HG03025 (cell line): ENCODE measurements at regions not wholly inside any gene's neighbourhood (a gene's known extent, or its start where the extent isn't known, plus 50 kb on each side); places are given as distances from the start of the nearest gene placed in this dataset.
"Not testable (repeated sequence)": the region's sequence is repeated elsewhere in the genome, so short reads cannot be mapped to it uniquely, and the experiment has no call there.

Experiments
- ATAC-seq: cut with Tn5 transposase; IDR thresholded peaks from one replicate; pipeline ENCODE4 v1.9.1; 2021; ENCODE audit warnings: mild to moderate bottlenecking, moderate library complexity; ENCODE audit not compliant: unreplicated experiment, low FRiP score

DNA sequence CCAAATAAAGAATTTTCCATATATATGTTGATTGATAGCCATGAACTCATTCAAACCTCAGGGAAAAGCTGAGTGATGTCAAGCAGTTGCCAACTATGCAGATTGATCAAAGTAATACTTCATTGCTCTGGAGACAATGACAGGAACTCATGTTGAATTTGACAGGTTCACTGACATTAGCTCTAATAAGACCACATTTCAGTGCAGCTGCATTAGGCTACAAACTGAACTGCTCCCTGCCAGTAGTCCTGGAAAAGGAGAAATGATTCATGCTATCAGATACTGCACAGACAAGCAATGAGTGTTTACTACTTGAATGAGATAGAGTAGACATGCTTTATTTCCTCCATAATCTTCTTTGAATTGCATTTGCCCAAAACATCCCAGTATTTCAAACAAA is 948.4 kb downstream of the MRPL39 start:
- ATAC-seq = no peak

DNA sequence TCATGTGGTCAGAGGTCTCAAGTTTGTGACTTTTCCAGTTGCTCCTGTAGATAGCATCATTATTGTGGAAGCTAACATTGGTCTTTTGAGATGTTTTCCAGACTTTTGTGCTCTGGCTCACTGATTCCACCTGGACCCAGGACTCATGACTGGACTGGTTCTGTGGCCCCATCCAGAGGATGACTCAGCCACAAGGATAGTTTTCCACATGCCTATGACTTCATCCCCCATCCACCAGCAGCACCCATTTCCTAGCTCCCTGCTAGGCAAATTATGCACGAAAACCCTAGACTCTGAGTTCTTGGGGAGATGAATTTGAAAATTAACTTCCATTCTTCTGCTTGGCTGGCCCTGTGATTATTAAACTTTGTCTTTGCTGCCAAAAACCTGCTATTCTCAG is 949.3 kb downstream of the MRPL39 start:
- ATAC-seq = no peak

DNA sequence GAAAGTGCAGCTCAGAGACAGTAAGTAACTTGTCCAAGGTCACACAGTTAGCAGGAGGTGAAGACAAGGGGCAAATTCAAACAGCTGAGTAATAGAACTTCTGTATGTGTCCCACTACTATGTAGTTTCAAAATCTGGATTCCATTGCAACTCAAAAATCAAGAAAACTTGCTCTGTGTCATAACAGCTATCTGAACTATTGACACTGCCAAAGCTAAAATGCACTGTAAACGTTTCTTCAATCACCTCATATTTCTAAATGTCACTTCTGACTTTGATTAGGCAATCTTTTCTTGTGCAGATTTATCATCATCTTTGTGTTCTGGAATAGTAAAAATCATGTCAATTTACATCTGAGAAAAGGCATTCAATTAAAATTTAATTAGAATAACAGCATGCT is 957.6 kb downstream of the MRPL39 start:
- no peak for ATAC-seq

DNA sequence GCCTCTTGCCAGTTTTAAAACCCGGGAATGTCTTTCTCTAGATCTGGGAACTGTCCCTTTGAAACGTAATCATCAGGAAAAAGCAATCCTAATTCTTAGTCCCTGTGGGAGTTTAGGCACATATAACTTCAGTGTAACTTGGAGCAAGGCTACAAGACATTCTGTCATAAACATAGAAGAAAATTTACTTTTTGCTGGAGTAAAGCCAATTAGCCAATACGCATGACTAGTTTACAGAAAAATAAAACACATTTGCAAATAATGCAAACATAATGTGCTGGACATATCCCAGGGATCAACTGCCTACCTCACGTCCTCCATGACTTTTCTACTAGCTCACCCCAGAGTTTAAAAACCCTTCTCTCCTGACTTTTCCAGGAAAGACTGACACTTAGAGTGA is 970.6 kb downstream of the MRPL39 start:
- ATAC-seq = no peak

DNA sequence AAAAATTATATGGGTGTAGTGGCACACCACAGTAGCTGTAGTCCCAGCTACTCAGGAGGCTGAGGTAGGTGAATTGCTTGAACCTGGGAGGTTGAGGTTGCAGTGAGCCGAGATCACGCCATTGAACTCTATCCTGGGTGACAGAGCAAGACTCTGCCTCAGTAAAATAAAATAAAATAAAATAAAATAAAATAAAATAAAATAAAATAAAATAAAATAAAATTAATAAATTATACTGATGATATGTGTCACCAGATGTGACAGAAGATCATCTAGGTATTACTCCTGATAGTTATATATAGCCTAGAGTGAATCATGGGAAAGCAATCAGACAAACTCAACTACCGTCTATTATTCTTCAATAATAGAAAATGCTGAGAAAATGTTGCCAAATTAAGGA is 972.5 kb downstream of the MRPL39 start:
- no peak for ATAC-seq

DNA sequence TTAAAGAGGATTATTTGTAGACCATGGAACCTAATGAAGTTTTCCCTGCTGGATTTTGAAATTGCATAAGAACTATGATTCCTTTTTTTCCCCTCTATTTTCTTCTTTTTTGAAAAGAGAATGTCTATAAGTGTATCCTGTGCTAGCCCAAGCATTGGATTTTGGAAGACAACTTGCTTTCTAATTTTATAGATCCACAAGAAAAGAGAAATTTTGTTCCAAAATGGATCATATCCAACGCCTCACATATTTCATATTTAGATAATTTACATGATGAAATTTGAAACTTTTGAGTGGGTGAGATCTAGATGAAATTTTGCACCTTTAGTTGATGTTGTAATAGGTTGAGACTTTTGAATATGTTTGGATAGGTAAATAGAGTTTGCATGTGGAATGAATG is 978.7 kb downstream of the MRPL39 start:
- ATAC-seq = no peak

DNA sequence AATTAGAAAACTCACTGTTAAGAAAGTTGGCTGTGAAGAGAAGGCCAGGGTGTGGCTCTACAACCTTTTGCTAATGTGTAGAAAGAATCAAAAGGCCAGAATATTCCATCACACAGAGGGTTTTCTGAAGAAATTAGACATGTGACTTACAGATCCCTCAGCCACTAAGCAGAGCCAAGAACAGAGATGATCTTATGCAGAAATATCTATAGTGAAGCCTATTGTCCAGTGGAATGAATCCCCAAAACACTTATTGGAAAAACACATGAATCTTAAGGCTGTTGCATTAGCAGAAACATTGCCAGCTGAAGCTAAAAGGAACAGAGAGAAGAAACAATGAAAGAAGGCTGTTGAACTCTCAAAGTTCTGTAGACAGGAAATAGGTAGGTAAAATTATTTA is 979.2 kb downstream of the MRPL39 start:
- ATAC-seq = no peak

DNA sequence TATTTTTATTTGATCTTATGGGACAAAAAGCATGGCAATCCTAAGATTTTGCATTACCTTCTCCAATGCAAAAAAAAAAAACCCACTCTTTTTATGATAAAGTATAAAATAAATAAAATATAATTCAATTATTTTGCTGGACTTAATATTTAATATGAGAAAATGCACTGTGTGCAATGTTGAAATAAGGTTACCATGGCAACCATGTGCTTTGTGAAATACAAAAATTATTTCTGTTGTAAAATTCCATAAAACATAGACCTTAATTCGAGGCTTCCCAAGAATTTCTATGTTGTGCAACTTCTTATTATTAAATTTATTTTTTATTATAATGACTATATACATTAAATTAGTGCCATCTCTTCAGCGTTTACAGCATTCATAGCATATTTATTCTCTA is 989.5 kb downstream of the MRPL39 start:
- no peak for ATAC-seq

DNA sequence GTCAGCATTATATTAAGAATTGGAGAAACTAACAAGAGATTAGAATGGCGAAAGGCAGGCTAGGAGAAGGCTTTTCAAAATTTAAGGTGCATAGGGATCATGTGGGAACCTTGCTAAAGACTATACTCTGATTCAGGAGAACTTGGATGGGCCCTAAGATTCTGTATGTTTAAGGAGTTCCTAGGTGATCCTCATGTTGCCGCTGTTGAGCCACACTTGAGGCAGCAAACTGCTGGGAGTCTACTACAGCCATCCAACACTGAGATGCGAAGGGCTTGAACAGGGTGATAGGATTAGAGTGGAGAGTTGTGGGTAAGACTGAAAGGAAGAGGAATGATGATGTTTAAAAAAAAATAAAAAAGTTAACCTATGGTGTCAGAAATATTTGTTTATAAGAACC is 1013.2 kb downstream of the MRPL39 start:
- ATAC-seq = no peak

DNA sequence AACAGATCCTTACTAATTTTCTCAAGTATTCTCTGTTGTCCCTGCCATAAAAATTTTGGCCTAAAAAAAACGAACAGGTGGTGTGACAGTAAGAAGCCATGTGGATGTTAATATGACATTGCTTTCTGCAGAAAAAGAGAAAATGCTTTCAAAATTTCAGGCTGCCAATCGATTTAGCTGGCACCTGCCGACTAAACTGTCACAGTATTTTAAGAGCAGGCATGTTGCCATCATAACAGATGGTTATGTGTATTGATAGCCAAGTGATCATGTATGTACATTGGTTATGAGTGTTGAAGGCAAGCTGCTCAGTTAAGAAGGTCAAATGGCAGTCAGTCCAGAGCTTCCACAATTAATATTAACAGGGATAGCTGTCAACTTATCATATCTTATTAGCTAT is 1017.0 kb downstream of the MRPL39 start:
- ATAC-seq = no peak

DNA sequence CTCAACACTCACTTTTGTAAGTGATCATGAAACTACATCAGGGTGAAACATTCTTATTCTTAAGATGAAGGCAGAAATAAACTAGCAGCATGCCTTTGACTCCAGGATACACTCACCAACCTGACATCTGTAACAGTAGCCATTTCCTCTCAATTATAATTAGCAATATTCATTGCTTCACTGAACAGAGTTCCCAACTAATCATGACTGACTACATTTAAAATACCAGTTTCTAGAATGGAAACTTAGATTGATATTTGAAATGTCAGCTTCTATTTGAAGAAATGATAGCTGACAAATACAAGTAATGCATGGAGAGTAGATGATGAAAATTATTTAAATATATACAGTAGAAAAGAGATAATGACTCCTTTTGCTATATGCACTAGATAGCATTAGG is 1023.8 kb downstream of the MRPL39 start:
- no peak for ATAC-seq

DNA sequence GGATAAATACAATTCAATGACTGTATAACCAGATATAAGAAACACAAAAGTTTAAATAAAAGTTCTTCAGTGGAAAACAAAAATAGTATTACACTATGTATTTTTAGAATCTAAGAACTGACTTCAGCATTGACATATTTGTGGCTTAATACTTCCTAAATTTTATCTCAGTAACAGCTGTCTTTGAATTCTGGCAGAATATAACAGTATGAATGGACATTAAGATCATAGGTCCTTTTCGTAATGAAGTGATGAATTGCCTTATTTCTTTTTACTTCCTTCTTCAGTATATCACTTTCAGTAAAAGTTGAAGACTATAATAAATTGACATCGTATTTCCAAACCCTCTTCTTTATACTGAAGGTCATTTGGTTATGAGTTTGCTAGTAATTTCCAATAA is 1030.0 kb downstream of the MRPL39 start:
- no peak for ATAC-seq

DNA sequence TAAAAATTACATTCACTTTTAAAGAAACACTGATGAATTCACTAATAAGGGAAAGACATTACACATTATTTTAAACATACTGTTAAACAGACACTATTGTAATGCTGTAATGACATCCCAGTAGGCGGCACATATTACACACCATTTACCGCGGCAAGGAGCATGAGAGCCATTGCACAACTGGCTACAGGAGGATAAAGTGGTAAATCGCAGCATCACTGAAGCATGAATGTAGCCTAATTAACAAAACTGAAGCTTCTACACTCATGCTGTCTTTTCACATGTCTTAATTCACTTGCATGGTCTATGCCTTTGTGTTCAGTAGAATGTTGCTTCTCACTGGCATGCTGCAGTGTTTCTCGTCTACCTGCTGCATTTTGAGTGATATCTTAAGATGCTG is 1046.0 kb downstream of the MRPL39 start:
- ATAC-seq = no peak

DNA sequence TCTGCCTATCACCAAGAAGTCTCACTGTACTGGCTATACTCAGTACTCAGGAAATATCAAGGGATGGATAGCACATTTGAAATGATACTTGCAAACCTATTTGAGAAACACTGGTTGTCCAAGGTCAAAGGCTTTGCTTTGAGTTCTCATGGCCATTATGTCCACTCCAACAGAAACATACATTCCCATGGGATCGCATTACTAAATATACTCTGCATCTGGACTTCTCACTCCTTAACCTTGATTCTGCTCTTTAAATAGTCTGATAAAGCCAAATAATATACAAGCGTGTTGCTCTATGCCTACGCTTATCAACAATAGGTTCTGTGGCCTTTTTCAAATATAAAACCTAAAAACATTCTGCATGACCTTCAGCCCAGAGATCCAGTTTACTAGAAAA is 1054.8 kb downstream of the MRPL39 start:
- ATAC-seq = no peak

DNA sequence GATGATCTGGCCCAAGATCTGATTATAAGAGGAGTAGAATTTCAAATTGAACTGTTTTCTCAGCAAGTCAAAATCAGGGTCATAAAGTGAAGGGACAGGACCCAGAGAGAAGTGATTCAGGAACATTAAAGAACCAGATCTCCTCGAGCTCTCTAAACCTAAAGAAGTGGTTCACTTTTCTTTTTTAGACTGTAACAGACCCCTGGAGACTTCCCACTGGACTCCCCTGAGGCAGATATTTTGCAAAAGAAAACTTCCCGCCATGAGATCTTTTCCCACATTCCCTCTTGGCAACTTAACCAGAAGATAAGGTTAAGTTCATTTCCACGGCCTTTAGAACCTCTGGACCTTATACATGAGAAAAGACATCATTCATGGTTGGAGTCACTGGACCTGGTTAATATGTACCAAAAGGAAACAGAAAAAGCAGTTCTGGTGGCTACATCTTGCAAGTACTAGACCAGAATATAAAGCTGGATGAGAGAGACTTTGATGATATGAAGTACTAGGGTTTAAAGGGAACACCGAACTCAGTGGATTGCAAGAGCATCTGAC is 1061.4 kb downstream of the MRPL39 start:
- no peak for ATAC-seq

DNA sequence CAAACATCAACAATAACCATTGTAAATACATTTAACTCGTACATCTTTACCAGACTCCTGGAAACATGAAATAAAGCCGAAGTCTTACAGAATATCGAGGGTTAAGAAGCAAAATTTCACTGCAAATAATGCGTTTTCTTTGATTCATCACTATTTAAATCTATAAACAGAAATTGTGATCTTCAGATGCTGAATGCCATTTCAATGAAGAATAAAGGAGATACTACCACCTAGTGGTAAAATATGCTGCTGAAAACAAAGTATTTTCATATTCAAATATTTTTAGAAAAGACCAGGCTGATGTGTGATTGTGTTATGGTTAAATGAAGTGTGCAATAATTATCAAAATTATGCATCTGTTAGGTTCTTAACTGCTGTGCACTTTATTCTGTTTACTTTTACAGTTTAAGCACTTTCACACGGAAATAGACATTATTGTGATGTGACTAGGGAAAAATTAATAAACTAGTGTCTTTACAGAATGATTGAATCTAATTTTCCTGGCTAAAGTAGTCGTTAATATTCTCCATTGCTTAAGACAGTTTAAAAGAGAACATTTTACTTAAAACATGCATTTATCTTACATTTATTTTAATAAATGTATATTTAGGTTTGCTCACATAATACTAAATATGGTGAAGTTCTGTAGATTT is 1093.1 kb downstream of the MRPL39 start:
- ATAC-seq = no peak

DNA sequence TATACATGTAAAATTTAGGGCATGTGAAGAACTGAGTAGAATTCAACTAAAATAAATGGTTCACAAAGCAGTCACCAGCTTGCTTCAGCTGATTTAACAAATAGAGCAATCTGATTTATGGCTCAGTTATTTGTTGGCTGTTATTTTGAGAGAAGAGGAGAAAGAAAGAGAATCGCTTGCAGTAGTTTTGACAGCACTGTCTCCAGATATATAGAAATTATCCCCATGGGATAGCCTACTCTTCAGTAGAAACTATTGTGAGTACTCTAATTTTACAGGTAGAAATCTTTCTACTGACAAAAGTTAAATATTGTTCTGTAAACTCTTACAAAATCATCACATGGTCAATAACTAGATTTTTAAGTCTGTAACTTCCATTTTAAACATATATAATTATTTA is 1098.2 kb downstream of the MRPL39 start:
- ATAC-seq = no peak

DNA sequence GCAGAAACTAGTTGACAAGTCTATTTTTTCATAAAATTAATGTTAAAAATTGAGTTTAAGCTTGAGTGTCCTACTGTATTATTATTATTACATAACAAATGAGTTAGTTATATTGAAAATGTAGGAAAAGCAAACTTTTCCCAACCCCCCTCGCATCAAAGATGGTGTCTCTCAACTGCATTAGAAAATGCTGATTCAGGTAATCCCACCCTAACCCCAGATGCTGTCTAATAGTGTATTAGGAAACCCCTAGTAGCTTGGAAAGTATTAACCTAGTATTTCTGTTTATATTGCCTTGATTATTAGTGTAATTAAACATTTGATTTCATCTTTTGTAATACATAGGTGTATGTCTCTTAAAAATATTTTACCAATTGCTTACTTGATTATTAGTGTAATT is 1120.3 kb downstream of the MRPL39 start:
- no peak for ATAC-seq

DNA sequence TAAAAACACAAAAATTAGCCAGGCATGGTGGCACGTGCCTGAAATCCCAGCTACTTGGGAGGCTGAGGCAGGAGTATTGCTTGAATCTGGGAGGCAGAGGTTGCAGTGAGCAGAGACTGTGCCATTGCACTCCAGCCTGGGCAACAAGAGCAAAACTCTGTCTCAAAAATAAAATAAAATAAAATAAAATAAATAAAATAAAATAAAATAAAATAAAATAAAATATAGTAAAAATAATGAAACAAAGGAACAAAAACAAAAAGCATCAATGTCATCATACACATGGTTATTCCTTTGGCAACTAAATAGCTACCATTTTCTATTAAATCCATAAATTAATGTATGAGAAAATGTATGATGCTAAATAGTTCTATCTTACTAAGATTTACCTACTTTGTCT is 1123.9 kb downstream of the MRPL39 start:
- ATAC-seq = not testable (repeated sequence)

DNA sequence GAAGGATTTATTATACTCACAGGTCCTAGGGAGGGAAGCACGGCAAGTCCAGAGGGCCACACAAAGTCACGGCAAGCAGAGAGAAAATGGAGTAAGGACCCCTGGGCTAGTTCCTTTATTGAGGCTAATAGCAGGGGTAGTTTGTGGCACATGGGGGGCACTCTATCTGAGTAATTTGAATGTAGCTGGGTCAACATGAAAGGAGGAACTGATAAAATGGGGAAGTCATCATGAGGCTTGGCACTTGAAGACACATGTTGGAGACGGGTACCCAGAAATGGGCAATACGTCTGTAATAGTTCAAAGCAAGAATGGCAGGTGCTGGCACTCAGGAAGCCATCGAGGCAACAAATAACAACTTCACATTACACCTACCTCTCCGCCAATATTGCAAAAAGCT is 1136.4 kb downstream of the MRPL39 start:
- ATAC-seq = no peak

DNA sequence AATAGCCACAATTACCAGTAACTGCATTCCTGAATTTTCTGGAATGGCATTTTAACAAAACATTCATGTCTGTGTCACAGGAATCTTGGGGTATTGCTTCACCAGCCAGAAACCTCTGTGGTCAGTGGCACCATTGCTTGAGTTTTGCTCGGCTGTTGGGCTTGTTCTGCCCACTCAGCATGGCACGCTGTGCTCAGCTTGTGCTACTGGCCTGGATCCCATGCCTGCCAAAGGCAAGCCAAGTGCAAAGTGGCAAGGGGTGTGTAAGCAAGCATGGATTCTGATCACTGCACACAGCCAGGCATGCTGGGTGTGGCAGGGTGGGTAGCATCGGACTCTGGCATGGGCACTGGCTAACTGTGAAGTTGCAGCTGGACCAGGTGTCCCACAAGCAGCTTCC is 1150.9 kb downstream of the MRPL39 start:
- no peak for ATAC-seq

DNA sequence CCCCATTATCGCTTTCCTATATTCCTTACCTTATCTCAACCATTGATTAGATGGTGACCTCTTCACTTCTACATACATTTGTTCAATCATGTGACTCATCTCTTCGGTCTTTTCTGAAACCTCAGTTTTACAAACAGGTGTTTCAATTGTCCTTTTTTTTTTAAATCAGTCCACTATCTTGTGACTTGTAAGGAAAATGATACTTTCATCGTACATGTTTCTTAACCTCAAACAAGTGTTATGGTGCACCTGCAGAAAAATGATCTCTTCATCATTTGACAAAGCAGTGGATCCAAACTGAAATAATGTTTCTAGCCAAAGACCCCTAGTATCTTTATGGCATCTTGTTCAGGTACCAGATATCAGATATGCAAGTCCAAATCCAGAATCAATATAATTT is 1157.2 kb downstream of the MRPL39 start:
- ATAC-seq = no peak

DNA sequence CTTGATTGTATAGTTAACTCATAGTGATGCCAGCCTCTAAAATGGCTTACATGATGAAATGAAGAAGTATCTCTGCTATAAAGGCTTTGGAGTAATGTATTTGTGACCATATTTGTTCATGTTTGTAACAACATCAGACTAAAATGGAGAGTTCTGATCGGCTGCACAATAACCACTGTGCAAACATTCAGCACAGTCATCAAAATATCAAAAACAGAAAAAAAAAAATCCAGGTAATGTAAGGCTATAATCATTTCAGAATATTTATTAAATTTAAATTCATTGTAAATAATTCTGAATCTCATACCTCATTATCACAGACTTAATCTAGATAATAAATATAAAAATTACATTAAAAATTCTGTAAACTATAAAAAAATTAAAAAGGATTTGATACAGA is 1161.8 kb downstream of the MRPL39 start:
- ATAC-seq = no peak
